ENCODE measurements at regions not wholly inside any gene's neighbourhood (a gene's known extent, or its start where the extent isn't known, plus 50 kb on each side); places are given as distances from the start of the nearest gene placed in this dataset.

GRCh38 chr15:69955240-69955894, 142.3 kb downstream of the TLE3 start:
- no peak for DNase-seq (ENCODE audit: low read depth)
- no peak overlapping the region for H3K4me3 ChIP-seq (ENCODE audit: low read depth, low read length)

- no peak overlapping the region for H3K4me3 ChIP-seq (ENCODE audit: low read depth, low read length)
- no peak for DNase-seq (ENCODE audit: low read depth)
Observed at GRCh38 chr15:69956417-69956816, 141.3 kb downstream of the TLE3 start.

DNA sequence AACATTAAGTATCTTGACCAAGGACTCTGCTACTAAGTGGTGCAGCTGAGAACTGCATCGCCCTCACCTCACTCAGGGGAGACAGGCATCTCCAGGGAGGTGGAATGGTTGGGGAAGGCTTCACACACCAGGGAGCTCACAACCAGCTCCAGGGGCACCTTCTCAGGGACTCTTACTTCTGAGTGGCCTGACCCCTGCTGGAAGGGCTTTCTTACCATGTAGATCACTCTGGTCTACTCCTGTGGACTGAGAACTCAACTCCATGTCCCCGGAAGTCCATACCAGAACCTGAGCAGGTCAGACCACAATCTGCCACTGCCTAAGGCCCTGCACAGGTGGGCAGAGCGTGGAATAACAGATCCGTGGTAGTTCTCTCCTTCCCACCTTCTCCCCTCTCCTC, 140.5 kb downstream of the TLE3 start:
- H3K4me3 ChIP-seq (ENCODE audit: low read depth, low read length): no peak overlapping the region
- DNase-seq (ENCODE audit: low read depth): no peak

- H3K4me3 ChIP-seq (ENCODE audit: low read depth, low read length): no peak overlapping the region
- DNase-seq (ENCODE audit: low read depth): no peak
Observed at GRCh38 chr15:69958496-69959084, 139.1 kb downstream of the TLE3 start.

DNA sequence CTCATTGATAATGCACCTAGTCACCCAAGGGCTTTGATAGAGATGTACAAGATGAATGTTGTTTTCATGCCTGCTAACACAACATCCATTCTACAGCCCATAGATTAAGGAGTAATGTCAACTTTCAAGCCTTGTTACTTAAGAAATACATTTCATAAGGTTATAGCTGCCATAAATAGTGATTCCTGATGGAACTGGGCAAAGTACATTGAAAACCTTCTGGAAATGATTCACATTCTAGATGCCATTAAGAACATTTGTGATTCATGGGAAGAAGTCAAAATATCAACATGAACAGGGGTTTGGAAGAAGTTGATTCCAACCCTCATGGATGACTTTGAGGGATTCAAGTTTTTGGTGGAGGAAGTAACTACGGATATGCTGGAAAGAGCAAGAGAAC, 135.2 kb downstream of the TLE3 start:
- no peak for DNase-seq (ENCODE audit: low read depth)
- H3K4me3 ChIP-seq (ENCODE audit: low read depth, low read length): no peak overlapping the region

DNA sequence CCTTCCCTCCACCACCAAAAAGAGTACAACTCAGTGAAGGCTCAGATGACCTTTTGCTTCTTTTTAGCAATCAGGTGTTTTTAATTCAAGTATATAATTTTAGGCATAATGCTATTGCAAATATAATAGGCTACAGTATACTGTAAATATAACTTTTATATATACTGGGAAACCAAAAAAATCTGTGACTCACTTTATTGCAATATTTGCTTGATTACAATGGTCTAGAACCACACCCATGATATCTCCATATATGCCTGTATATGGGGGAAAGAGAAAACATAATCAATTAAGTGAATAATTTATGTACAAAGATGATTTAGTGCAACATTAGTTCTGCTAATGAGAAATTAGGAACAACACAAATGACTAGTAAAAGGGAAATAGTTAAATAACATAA, 134.3 kb downstream of the TLE3 start:
- DNase-seq (ENCODE audit: low read depth): no peak
- H3K4me3 ChIP-seq (ENCODE audit: low read depth, low read length): no peak overlapping the region

DNA sequence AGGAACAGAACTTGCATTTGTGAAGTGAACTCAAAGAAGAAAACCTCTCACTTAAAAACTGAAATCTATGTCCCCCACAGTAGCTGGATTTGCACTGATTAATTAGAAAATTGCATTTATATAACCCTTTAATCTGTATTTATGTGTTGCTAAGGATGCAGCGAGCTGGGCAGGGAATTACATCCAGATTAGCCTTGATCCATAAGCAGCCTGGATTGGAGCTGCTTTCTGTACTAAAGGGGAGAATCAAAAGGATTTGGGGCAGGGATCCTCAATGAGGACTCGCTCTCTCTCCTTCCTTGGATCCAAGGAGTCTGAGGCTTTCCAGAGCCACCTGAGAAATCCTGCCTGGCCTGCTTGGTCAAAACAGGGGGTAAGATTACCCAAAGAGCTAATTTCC, 125.9 kb downstream of the TLE3 start:
- no peak for DNase-seq (ENCODE audit: low read depth)

DNA sequence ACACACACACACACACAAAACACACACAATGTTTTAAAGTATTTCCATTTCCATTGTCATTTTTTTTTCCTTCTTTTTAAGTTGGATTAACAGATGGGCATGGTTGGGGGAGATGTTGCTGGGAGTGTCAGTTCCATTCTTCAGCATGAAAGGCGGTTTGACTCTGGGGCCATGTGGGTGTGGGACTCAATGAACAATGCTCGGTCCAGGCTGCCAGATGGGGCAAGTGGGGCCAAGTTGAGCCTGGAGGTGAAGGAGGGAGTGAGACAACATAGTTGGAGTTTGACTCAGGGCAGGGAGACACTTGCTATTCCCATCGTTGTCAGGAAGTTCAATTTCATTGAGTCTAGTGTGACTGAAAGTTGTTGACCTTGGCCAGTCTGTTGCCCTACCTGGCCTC, 125.3 kb downstream of the TLE3 start:
- no peak for DNase-seq (ENCODE audit: low read depth)

More for the DNA sequence above, 125.9 kb downstream of the TLE3 start:
- no peak overlapping the region for H3K4me3 ChIP-seq (ENCODE audit: low read depth, low read length)

DNA sequence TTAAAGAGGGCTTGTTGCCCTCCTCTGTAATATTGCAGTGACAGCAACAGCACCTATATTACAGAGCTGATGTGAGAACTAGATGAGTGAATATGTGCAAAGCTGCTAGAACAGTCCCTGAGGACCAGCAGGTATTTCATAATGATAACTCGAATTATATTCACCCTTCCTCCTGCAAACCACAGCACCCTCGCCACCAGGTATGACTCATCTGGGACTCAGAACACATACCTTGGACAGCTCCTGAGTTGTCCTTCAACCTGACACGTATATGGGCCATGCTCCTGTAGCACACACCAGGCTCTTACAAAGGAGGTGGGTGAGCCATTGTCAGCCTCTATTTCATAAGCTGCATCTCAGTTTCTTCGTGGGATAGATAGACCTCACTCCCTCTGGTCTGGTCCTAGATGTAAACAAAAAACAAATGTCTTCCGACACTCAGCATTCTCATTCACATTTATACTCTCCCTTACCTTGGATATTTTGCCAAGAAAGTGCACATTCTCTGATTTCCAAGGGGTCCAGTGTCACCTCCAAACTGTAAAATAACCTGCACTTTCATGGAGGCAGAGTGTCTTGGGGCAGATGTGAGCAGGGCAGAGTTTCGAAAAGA, 124.5 kb downstream of the TLE3 start:
- no peak for DNase-seq (ENCODE audit: low read depth)
- no peak overlapping the region for H3K4me3 ChIP-seq (ENCODE audit: low read depth, low read length)

More for the DNA sequence above, 125.3 kb downstream of the TLE3 start:
- no peak overlapping the region for H3K4me3 ChIP-seq (ENCODE audit: low read depth, low read length)

- no peak overlapping the region for H3K4me3 ChIP-seq (ENCODE audit: low read depth, low read length)
- no peak for DNase-seq (ENCODE audit: low read depth)
Observed at GRCh38 chr15:69973880-69974279, 123.8 kb downstream of the TLE3 start.

DNA sequence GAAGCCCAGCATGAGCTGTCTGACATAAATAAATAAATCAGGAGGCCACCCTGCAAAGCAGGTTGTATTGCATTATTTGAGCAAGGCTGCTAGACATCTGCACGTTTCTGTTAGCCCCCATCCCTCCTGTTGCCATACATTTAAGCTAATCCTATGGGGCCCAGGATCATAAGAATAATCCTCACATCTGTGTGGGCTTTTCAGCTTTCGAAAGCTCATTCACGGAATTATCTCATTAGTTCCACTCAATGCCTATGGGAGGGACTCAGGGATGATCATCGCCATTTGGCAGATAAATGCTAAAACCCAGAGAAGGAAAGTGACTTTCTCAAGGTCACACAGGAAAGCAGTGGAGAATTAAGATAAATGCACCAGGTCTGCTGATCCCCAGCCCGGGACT, 123.4 kb downstream of the TLE3 start:
- DNase-seq (ENCODE audit: low read depth): no peak
- no peak overlapping the region for H3K4me3 ChIP-seq (ENCODE audit: low read depth, low read length)

GRCh38 chr15:69976366-69976994, 121.2 kb downstream of the TLE3 start:
- H3K4me3 ChIP-seq (ENCODE audit: low read depth, low read length): no peak overlapping the region
- no peak for DNase-seq (ENCODE audit: low read depth)

DNA sequence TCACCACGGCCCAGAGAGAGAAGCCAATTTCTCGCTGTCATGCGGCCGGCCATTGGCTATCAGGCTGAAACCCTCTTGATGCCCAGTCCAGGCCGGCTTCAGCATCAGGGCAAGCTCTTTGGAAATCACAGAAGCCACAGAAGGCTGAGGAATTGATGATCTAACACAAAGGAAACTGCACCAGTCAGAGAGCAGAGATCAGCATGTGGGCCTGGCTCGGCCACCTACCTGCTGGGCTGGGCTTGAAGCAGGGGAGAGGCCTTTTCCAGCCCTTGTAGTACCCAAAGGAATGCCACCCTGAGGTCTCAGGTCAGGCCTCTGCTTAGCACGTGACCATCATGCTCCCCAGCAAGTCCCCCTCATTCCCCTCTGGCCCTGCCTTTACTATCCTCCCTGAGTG, 119.1 kb downstream of the TLE3 start:
- DNase-seq (ENCODE audit: low read depth): no peak
- H3K4me3 ChIP-seq (ENCODE audit: low read depth, low read length): no peak overlapping the region

GRCh38 chr15:69979262-69979661, 118.5 kb downstream of the TLE3 start:
- H3K4me3 ChIP-seq (ENCODE audit: low read depth, low read length): no peak overlapping the region
- DNase-seq (ENCODE audit: low read depth): no peak

- no peak overlapping the region for H3K4me3 ChIP-seq (ENCODE audit: low read depth, low read length)
- DNase-seq (ENCODE audit: low read depth): no peak
Observed at GRCh38 chr15:69979783-69980182, 117.9 kb downstream of the TLE3 start.

- no peak overlapping the region for H3K4me3 ChIP-seq (ENCODE audit: low read depth, low read length)
- no peak for DNase-seq (ENCODE audit: low read depth)
Observed at GRCh38 chr15:69980341-69981059, 117.2 kb downstream of the TLE3 start.

- no peak for DNase-seq (ENCODE audit: low read depth)
- H3K4me3 ChIP-seq (ENCODE audit: low read depth, low read length): no peak overlapping the region
Observed at GRCh38 chr15:69982037-69982436, 115.7 kb downstream of the TLE3 start.

DNA sequence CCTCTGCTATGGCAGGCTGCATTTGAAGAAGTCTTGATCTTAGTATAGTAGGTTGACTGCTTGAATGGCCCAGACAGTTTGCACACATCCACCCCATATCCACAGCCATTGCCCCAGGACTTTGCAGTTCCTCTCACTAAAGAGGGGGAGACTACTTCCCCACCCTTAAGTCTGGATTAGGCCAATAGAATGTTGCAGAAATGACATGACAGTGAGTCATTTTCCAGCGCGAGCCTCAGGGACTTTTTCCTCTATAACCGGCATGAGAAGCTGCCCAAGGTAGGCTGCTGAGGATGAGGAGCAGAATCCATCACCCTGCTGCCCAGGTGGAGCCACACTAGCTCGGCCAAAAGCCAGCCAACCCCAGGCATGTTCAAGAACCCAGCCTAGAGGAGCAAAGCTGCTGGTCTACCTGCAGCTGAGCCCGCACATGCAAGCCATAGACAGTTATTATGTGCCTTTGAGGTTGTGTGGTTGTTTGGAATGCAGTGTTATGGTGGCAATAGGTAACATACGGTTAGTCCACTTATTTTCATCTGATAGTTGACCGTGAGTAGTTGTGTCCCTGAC, 113.9 kb downstream of the TLE3 start:
- no peak overlapping the region for H3K4me3 ChIP-seq (ENCODE audit: low read depth, low read length)
- DNase-seq (ENCODE audit: low read depth): no peak

GRCh38 chr15:69987492-69988489, 109.9 kb downstream of the TLE3 start:
- H3K4me3 ChIP-seq (ENCODE audit: low read depth, low read length): no peak overlapping the region
- DNase-seq (ENCODE audit: low read depth): no peak
